Activated CD8-positive, alpha-beta memory T cell treated with anti-CD3 and anti-CD28 coated beads, Interleukin-2, amount 50 U/mL, for 24 hours (primary cell): ENCODE measurements at regions not wholly inside any gene's neighbourhood (a gene's known extent, or its start where the extent isn't known, plus 50 kb on each side); places are given as distances from the start of the nearest gene placed in this dataset.

Experiments used
- DNase-seq: peaks from one replicate; pipeline ENCODE4 v3.0.0-alpha.2; 2020; ENCODE audit errors: extremely low read depth

GRCh38 chr6:15994814-15995459 is 133.9 kb upstream of the MYLIP start:
- DNase-seq, result no peak

- no peak for DNase-seq
Observed at GRCh38 chr6:15993716-15994228, 135.1 kb upstream of the MYLIP start.

- DNase-seq, result no peak
Observed at GRCh38 chr6:15990179-15990578, 138.7 kb upstream of the MYLIP start.

- no peak for DNase-seq
Observed at GRCh38 chr6:15989397-15989796, 139.5 kb upstream of the MYLIP start.

GRCh38 chr6:15987569-15987968 is 141.3 kb upstream of the MYLIP start:
- no peak for DNase-seq

GRCh38 chr6:15986027-15986629 is 142.8 kb upstream of the MYLIP start:
- no peak for DNase-seq

- no peak for DNase-seq
Observed at GRCh38 chr6:15985379-15985959, 143.4 kb upstream of the MYLIP start.

- no peak for DNase-seq
Observed at GRCh38 chr6:15981956-15982355, 146.9 kb upstream of the MYLIP start.

GRCh38 chr6:15980801-15981200 is 148.1 kb upstream of the MYLIP start:
- DNase-seq, result no peak

GRCh38 chr6:15978426-15978825 is 150.5 kb upstream of the MYLIP start:
- no peak for DNase-seq

GRCh38 chr6:15977050-15977449 is 151.8 kb upstream of the MYLIP start:
- DNase-seq, result no peak

GRCh38 chr6:15974817-15975216 is 154.1 kb upstream of the MYLIP start:
- no peak for DNase-seq

GRCh38 chr6:15970517-15970916 is 158.4 kb upstream of the MYLIP start:
- DNase-seq, result no peak

- DNase-seq, result no peak
Observed at GRCh38 chr6:15969236-15969778, 159.6 kb upstream of the MYLIP start.

GRCh38 chr6:15968519-15968918 is 160.4 kb upstream of the MYLIP start:
- DNase-seq, result no peak

- no peak for DNase-seq
Observed at GRCh38 chr6:15966000-15966520, 162.8 kb upstream of the MYLIP start.

- no peak for DNase-seq
Observed at GRCh38 chr6:15962449-15962764, 166.5 kb upstream of the MYLIP start.

- DNase-seq, result no peak
Observed at GRCh38 chr6:15961635-15962448, 167.0 kb upstream of the MYLIP start.

- DNase-seq, result no peak
Observed at GRCh38 chr6:15960740-15961634, 167.9 kb upstream of the MYLIP start.

GRCh38 chr6:15957655-15958169 is 171.2 kb upstream of the MYLIP start:
- no peak for DNase-seq
